ENCODE measurements at regions not wholly inside any gene's neighbourhood (a gene's known extent, or its start where the extent isn't known, plus 50 kb on each side); places are given as distances from the start of the nearest gene placed in this dataset.

- TF ChIP-seq CTCF (conservative IDR thresholded peaks at IDR 0.05) (no peak), EZH2 (IDR thresholded peaks at IDR 0.05; ENCODE audit: low read depth) (no peak)
Observed at GRCh38 chr6:14386263-14386662, 268.7 kb downstream of the CD83 start.
